ENCODE measurements at regions not wholly inside any gene's neighbourhood (a gene's known extent, or its start where the extent isn't known, plus 50 kb on each side); places are given as distances from the start of the nearest gene placed in this dataset.
A peak's percentile ranks its signal among the peaks of the same experiment; 100 is the strongest.

- ChIA-PET CTCF (interaction anchor here (1.0 to 1.6 kb wide), 2 partner anchors 12 to 14 kb away, joined by 5 read pairs; no protein-coding TSS in a partner anchor), POLR2A (no interaction called here)
- DNase-seq (ENCODE audit: extremely low spot score) = no peak
- no peak for TF ChIP-seq CTCF (IDR thresholded peaks at IDR 0.05; ENCODE audit: control extremely low read depth, extremely low read depth, low read depth, missing control alignments)
Measured at GRCh38 chr3:20515834-20516233, 329.8 kb upstream of the SGO1 start.

GRCh38 chr3:20511863-20512505 lies 326.0 kb upstream of the SGO1 start:
- CTCF ChIA-PET = interaction anchor here (0.7 to 4.2 kb wide), 11 partner anchors 9 to 1608 kb away, joined by 3 to 15 read pairs (median 5); no protein-coding TSS in a partner anchor
- peak; percentile 18 for DNase-seq (ENCODE audit: extremely low spot score)
- TF ChIP-seq CTCF (IDR thresholded peaks at IDR 0.05; ENCODE audit: control extremely low read depth, extremely low read depth, low read depth, missing control alignments) = peak; percentile 77
- POLR2A ChIA-PET = no interaction called here

- POLR2A ChIA-PET = no interaction called here
- DNase-seq (ENCODE audit: extremely low spot score) = no peak
- TF ChIP-seq CTCF (IDR thresholded peaks at IDR 0.05; ENCODE audit: control extremely low read depth, extremely low read depth, low read depth, missing control alignments) = no peak
- CTCF ChIA-PET = interaction anchor here (1.0 to 4.2 kb wide), 6 partner anchors 8 to 974 kb away, joined by 3 to 15 read pairs (median 8); no protein-coding TSS in a partner anchor
Measured at GRCh38 chr3:20510396-20510795, 324.4 kb upstream of the SGO1 start.

GRCh38 chr3:20503394-20504082 lies 317.5 kb upstream of the SGO1 start:
- ChIA-PET CTCF (interaction anchor here (0.8 to 2.7 kb wide), 4 partner anchors 8 to 13 kb away, joined by 3 to 13 read pairs (median 5); no protein-coding TSS in a partner anchor), POLR2A (no interaction called here)
- no peak for DNase-seq (ENCODE audit: extremely low spot score)
- TF ChIP-seq CTCF (IDR thresholded peaks at IDR 0.05; ENCODE audit: control extremely low read depth, extremely low read depth, low read depth, missing control alignments) = no peak

GRCh38 chr3:20490996-20491395 lies 305.0 kb upstream of the SGO1 start:
- no peak for TF ChIP-seq CTCF (IDR thresholded peaks at IDR 0.05; ENCODE audit: control extremely low read depth, extremely low read depth, low read depth, missing control alignments)
- no peak for DNase-seq (ENCODE audit: extremely low spot score)
- POLR2A ChIA-PET = no interaction called here
- CTCF ChIA-PET = interaction anchor here (0.8 kb wide), 1 partner anchor 67 kb away, joined by 3 read pairs; no protein-coding TSS in a partner anchor

GRCh38 chr3:20488151-20488550 lies 302.1 kb upstream of the SGO1 start:
- ChIA-PET POLR2A (no interaction called here), CTCF (no interaction called here)
- no peak for DNase-seq (ENCODE audit: extremely low spot score)
- TF ChIP-seq CTCF (IDR thresholded peaks at IDR 0.05; ENCODE audit: control extremely low read depth, extremely low read depth, low read depth, missing control alignments) = no peak

Measured in GM10248 (cell line).